ENCODE measurements at regions not wholly inside any gene's neighbourhood (a gene's known extent, or its start where the extent isn't known, plus 50 kb on each side); places are given as distances from the start of the nearest gene placed in this dataset.

DNA sequence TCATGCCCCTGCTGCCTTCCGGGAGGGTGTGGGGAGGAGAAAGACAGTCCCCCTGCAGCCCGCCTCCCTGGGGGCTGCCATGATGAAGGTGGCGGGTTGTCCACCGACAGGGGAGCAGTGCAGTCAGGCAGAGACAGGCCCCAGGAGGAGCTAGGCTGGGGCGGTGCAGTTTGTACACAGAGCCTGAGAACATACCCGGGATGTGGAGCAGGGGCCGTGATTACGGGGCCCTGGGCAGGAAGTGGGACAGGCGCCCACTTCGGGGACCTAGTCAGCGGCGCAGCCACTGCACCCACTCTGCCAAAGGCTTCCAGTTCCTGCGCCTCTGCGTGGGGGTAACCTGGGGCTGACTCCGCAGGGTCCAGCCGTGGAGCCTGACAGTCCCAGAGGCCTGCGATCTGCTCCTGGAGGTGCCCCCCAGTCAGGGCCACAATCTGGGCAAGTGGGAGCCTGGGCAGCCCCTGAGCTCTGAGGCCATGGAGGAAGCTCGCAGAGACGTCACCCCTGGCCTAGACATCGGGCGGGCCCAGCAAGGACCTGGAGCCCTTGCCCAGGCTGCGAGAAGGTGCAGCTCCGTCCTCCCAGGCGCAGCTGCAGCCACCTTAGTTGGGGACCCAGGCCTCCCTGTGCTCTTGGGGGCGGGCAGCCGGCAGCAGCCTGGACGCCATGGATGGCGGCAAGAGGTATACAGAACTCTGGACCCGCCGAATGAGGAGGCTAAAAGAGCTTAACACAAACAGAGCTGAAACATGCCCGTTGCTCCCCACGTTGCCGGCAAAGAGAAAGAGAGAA is 1356.8 kb downstream of the XPNPEP1 start:
- TF ChIP-seq, protein P1, sequence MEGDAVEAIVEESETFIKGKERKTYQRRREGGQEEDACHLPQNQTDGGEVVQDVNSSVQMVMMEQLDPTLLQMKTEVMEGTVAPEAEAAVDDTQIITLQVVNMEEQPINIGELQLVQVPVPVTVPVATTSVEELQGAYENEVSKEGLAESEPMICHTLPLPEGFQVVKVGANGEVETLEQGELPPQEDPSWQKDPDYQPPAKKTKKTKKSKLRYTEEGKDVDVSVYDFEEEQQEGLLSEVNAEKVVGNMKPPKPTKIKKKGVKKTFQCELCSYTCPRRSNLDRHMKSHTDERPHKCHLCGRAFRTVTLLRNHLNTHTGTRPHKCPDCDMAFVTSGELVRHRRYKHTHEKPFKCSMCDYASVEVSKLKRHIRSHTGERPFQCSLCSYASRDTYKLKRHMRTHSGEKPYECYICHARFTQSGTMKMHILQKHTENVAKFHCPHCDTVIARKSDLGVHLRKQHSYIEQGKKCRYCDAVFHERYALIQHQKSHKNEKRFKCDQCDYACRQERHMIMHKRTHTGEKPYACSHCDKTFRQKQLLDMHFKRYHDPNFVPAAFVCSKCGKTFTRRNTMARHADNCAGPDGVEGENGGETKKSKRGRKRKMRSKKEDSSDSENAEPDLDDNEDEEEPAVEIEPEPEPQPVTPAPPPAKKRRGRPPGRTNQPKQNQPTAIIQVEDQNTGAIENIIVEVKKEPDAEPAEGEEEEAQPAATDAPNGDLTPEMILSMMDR (IDR thresholded peaks at IDR 0.05): no peak
- no peak for TF ChIP-seq EZH2 (IDR thresholded peaks at IDR 0.05; ENCODE audit: borderline replicate concordance, insufficient read depth, low read depth, low read length, poor library complexity, severe bottlenecking)

Data from B cell (primary cell).